Islet precursor cell (in vitro differentiated cells): ENCODE measurements at regions not wholly inside any gene's neighbourhood (a gene's known extent, or its start where the extent isn't known, plus 50 kb on each side); places are given as distances from the start of the nearest gene placed in this dataset.

Source experiments
- DNase-seq: peaks from one replicate; pipeline ENCODE4 v3.0.0-alpha.2; 2018

- peak; percentile 48 for DNase-seq
These were observed 57.2 kb downstream of the C16orf82 start for GRCh38 chr16:27123795-27124409.

- DNase-seq: no peak
These were observed 60.6 kb downstream of the C16orf82 start for GRCh38 chr16:27127308-27127707.

DNA sequence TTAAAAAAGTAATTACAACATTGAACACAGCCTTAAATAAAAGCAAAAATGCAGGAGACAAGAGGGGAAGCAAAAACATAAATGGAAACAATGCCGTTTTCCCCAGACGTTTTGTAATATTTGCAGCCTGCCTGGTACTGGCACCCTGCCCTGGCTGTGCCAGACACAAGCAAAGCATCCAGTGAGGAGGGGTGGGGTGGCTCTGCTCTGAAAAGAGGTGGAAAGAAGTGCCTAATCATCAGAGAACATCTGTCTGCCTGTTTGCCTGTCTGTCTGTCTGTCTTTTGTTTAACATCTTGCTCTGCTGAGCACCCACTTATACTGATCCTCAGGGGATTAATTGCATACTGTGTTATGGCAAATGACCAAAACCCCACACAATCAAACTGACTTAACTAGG lies 62.7 kb downstream of the C16orf82 start:
- DNase-seq: no peak

- DNase-seq: no peak
These were observed 65.1 kb upstream of the KDM8 start for GRCh38 chr16:27138257-27138656.

GRCh38 chr16:27145630-27146029 lies 57.7 kb upstream of the KDM8 start:
- no peak for DNase-seq

- no peak for DNase-seq
These were observed 53.3 kb upstream of the KDM8 start for GRCh38 chr16:27149986-27150385.

- no peak for DNase-seq
These were observed 51.2 kb upstream of the KDM8 start for GRCh38 chr16:27152121-27152520.

- DNase-seq: no peak
These were observed 50.5 kb upstream of the KDM8 start for GRCh38 chr16:27152801-27153200.
